Body of pancreas (tissue), 4 donors: ENCODE measurements at regions not wholly inside any gene's neighbourhood (a gene's known extent, or its start where the extent isn't known, plus 50 kb on each side); places are given as distances from the start of the nearest gene placed in this dataset.

ENCODE experiments used
- ATAC-seq: fragments of 150-250 bp; one replicate; pipeline ENCODE4 v1.9.1; 2016
- DNase-seq, 4 donors: peaks; one replicate each; pipeline ENCODE4 v3.0.0-alpha.2; 2019
- H3K27ac ChIP-seq, 4 donors: fragments of 200-600 bp; sonication (generic); 1 replicate in 3 of 4; 2 replicates in 1 of 4; pipeline versions ENCODE4 v1.5.1 to v1.6.1; 2016 to 2019; ENCODE audit warnings: mild to moderate bottlenecking in 1 of 4, mixed read lengths in 1 of 4, moderate library complexity in 1 of 4
- H3K27me3 ChIP-seq, 2 donors: fragments of 200-600 bp; sonication (generic); one replicate each; pipeline ENCODE4 v1.6.0; 2016; ENCODE audit warnings: mild to moderate bottlenecking in 1 of 2
- H3K36me3 ChIP-seq, 2 donors: fragments of 200-600 bp; sonication (generic); replicated peaks in 1 of 2; 2 replicates each; pipeline ENCODE4 v1.5.1; 2016; ENCODE audit warnings: low read depth in 2 of 2; ENCODE audit not compliant: insufficient read depth in 1 of 2
- H3K4me1 ChIP-seq: fragments of 200-600 bp; sonication (generic); one replicate; pipeline ENCODE4 v1.6.0; 2016
- H3K4me3 ChIP-seq, 2 donors: fragments of 200-600 bp; sonication (generic); 1 replicate in 1 of 2; 2 replicates in 1 of 2; pipeline ENCODE4 v1.5.1; 2016 to 2019
- H3K9me3 ChIP-seq, 3 donors: fragments of 200-600 bp; sonication (generic); 1 replicate in 2 of 3; 2 replicates in 1 of 3; pipeline ENCODE4 v1.5.1; 2016
- POLR2A ChIP-seq, 3 donors: fragments of 450-650 bp; IDR thresholded peaks; one replicate each; pipeline ENCODE4 v1.6.1; 2016; ENCODE audit warnings: antibody characterized with exemption in 3 of 3, mild to moderate bottlenecking in 2 of 3
- WGBS, 2 donors: methylation state at CpG; one replicate each; pipeline ENCODE4 v1.1.5; 2017; 5-methylcytosine and 5-hydroxymethylcytosine counted together
- intact Hi-C: fragments of 100-400 bp; cut with DNase I; formaldehyde crosslinking; loops from one replicate; pipeline ENCODE4 v1.15.1; 2023
- TF ChIP-seq, protein P1 (sequence below), 7 experiments: fragments of 450-650 bp in 4 of 7; fragments of 200-600 bp in 3 of 7; sonication (generic) in 3 of 7; IDR thresholded peaks; one replicate each; pipeline ENCODE4 v1.5.1; 2016 to 2019; ENCODE audit warnings: antibody characterized with exemption in 7 of 7

DNA sequence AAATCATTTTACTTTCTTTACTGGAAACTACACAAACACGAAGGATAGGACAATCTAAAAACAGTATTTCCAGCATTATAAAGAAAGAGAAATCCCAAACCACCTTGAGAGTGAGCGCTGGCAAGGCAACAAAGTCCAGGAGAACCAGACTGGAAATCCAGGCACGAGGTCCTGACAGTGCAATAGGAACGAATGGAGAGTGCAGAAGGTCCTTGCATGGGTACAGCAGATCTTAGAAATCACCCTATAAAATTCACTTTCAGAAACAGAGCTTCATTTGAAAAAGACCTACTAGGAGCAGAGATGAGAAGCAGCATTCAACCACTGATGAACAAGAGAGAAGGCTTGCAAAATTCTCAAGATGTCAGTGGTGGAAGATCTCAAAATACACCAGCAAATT, 133.7 kb upstream of the ST8SIA4 start:
- TF ChIP-seq, protein P1, sequence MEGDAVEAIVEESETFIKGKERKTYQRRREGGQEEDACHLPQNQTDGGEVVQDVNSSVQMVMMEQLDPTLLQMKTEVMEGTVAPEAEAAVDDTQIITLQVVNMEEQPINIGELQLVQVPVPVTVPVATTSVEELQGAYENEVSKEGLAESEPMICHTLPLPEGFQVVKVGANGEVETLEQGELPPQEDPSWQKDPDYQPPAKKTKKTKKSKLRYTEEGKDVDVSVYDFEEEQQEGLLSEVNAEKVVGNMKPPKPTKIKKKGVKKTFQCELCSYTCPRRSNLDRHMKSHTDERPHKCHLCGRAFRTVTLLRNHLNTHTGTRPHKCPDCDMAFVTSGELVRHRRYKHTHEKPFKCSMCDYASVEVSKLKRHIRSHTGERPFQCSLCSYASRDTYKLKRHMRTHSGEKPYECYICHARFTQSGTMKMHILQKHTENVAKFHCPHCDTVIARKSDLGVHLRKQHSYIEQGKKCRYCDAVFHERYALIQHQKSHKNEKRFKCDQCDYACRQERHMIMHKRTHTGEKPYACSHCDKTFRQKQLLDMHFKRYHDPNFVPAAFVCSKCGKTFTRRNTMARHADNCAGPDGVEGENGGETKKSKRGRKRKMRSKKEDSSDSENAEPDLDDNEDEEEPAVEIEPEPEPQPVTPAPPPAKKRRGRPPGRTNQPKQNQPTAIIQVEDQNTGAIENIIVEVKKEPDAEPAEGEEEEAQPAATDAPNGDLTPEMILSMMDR (IDR thresholded peaks at IDR 0.05) = no peak
- no peak for TF ChIP-seq POLR2A (IDR thresholded peaks at IDR 0.05)
- intact Hi-C loops = no loop called here
- Histone ChIP-seq H3K4me3 (no peak overlapping the region), H3K36me3 (no peaks in the 10 kb centered on the region), H3K9me3 (no peaks in the 10 kb centered on the region), H3K4me1 (no peaks in the 10 kb centered on the region), H3K27me3 (no peaks in the 10 kb centered on the region), H3K27ac (no peak overlapping the region)
- DNase-seq (no peak), ATAC-seq (no peak)
- 51 to 55% methylated on average over 4 of the region's 4 CpGs for WGBS, 2 donors

DNA sequence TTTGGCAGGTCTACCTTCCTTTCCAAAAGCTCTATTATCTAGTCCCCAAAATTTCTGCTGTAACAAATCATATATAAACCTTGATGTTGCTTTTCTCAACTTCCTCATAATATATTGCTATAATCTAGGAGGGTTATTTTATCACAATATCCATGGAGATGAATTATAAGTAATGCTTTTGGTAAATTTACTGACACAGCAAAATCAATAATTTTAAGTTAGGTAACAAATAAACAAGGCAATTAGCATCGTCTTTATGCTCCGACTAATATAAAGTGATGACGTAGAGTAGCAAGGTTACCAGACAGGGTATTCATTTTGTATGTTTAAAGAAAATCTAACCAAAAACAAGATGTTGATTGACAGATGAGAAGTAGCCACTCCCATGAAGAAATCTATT, 132.3 kb upstream of the ST8SIA4 start:
- TF ChIP-seq, protein P1 (IDR thresholded peaks at IDR 0.05) = no peak
- no peak for TF ChIP-seq POLR2A (IDR thresholded peaks at IDR 0.05)
- DNase-seq (no peak), ATAC-seq (no peak)
- intact Hi-C loops = no loop called here
- Histone ChIP-seq H3K4me3 (no peak overlapping the region), H3K27ac (no peak overlapping the region), H3K9me3 (no peaks in the 10 kb centered on the region), H3K27me3 (no peaks in the 10 kb centered on the region), H3K4me1 (no peaks in the 10 kb centered on the region), H3K36me3 (no peaks in the 10 kb centered on the region)
- 75 to 81% methylated on average over 3 of the region's 3 CpGs for WGBS, 2 donors

DNA sequence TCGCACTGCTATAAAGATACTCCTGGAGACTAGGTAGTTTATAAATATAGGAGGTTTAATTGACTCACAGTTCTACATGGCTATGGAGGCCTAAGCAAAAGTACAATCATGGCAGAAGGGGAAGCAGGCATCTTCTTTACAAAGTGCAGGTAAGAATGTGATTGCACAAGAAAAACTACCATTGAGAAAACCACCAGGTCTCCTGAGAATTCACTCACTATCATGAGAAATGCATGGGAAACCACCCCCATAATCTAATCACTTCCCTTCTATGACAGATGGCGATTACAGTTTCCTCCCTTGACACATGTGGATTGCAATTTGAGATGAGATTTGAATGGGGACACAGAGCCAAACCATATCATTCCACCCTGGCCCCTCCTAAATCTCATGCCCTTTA, 121.2 kb upstream of the ST8SIA4 start:
- Histone ChIP-seq H3K27ac (no peak overlapping the region), H3K4me3 (no peak overlapping the region), H3K4me1 (no peaks in the 10 kb centered on the region), H3K36me3 (no peaks in the 10 kb centered on the region), H3K27me3 (no peaks in the 10 kb centered on the region), H3K9me3 (no peaks in the 10 kb centered on the region)
- 63 to 69% methylated on average over 2 of the region's 2 CpGs for WGBS, 2 donors
- ATAC-seq = no peak
- no peak for TF ChIP-seq POLR2A (IDR thresholded peaks at IDR 0.05)
- TF ChIP-seq, protein P1 (IDR thresholded peaks at IDR 0.05) = no peak
- no peak for DNase-seq
- intact Hi-C loops = no loop called here

DNA sequence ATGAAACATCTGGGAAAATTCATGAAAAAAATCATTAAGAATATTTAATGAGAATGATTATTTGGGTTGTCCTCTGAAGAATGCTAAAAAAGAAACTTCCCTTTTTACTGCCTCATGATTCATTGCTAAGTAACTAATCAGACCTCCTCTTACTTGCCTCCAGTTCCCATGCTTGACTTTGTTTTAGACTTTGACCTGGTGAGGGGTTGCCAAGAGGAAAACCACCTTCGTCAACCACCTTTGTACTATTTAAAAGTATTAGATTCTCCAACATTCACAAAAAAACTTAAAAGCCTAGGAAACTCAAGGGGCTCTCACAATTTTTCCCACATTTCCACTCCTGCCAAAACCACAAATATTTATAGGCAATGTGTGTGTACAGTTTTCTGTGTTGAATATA, 115.2 kb upstream of the ST8SIA4 start:
- 21% methylated on average over 1 of the region's 1 CpG for whole genome bisulfite sequencing, 2 donors
- TF ChIP-seq POLR2A (IDR thresholded peaks at IDR 0.05) = no peak
- TF ChIP-seq, protein P1 (IDR thresholded peaks at IDR 0.05) = no peak
- intact Hi-C loops = no loop called here
- H3K36me3 ChIP-seq = no peaks in the 10 kb centered on the region
- no peaks in the 10 kb centered on the region for H3K4me1 ChIP-seq
- H3K27me3 ChIP-seq = no peaks in the 10 kb centered on the region
- H3K4me3 ChIP-seq = no peak overlapping the region
- ATAC-seq = no peak
- no peaks in the 10 kb centered on the region for H3K9me3 ChIP-seq
- H3K27ac ChIP-seq = no peak overlapping the region
- no peak for DNase-seq

DNA sequence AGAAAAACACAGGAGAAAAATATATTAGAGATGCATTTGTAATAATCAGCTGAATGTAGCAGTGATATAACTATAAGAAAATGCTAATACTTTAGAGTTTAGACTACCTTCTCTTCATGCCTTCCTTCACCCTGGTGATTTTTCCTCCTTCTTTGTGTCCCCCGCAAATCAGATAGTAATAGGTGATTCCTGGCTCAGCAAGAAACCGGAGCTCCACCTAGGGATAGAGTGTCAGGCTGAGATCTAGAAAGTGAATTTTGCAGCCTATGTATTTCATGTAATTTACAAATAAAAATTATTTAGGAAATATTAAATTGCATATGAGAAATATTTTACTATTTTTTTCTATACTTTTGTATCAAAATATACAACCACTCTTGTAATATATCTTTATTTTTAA, 109.8 kb upstream of the ST8SIA4 start:
- Histone ChIP-seq H3K4me1 (no peaks in the 10 kb centered on the region), H3K27ac (no peak overlapping the region), H3K27me3 (no peaks in the 10 kb centered on the region), H3K36me3 (no peaks in the 10 kb centered on the region), H3K4me3 (no peak overlapping the region), H3K9me3 (no peaks in the 10 kb centered on the region)
- ATAC-seq (no peak), DNase-seq (no peak)
- 27 to 43% methylated on average over 2 of the region's 2 CpGs for WGBS, 2 donors
- intact Hi-C loops = no loop called here
- no peak for TF ChIP-seq POLR2A (IDR thresholded peaks at IDR 0.05)
- TF ChIP-seq, protein P1 (IDR thresholded peaks at IDR 0.05) = no peak
